Ascending aorta (tissue), 2 donors: ENCODE measurements at regions not wholly inside any gene's neighbourhood (a gene's known extent, or its start where the extent isn't known, plus 50 kb on each side); places are given as distances from the start of the nearest gene placed in this dataset.

Source experiments
- DNase-seq, 2 donors: peaks; one replicate each; pipeline ENCODE4 v3.0.0-alpha.2; 2019; ENCODE audit warnings: low spot score in 2 of 2
- H3K27ac ChIP-seq, 2 donors: fragments of 200-600 bp; sonication (generic); one replicate each; pipeline ENCODE4 v1.5.1; 2016 to 2017; ENCODE audit warnings: mild to moderate bottlenecking in 1 of 2
- H3K27me3 ChIP-seq: fragments of 200-600 bp; sonication (generic); one replicate; pipeline ENCODE4 v1.5.1; 2017
- H3K36me3 ChIP-seq, 2 donors: fragments of 200-600 bp; sonication (generic); one replicate each; pipeline ENCODE4 v1.5.1; 2016
- H3K4me1 ChIP-seq, 2 donors: fragments of 200-600 bp; sonication (generic); one replicate each; pipeline ENCODE4 v1.5.1; 2016 to 2017; ENCODE audit warnings: mild to moderate bottlenecking in 1 of 2
- H3K4me3 ChIP-seq, 2 donors: fragments of 200-600 bp; sonication (generic); one replicate each; pipeline ENCODE4 v1.5.1; 2016 to 2017; ENCODE audit warnings: mild to moderate bottlenecking in 1 of 2
- H3K9me3 ChIP-seq, 2 donors: fragments of 200-600 bp; sonication (generic); one replicate each; pipeline ENCODE4 v1.5.1; 2016
- CTCF ChIP-seq, 3 experiments: fragments of 200-600 bp in 2 of 3; fragments of 450-650 bp in 1 of 3; sonication (generic) in 2 of 3; IDR thresholded peaks; one replicate each; pipeline ENCODE4 v1.5.1; 2016 to 2019; ENCODE audit warnings: antibody characterized with exemption in 3 of 3, mild to moderate bottlenecking in 1 of 3, moderate library complexity in 1 of 3
- intact Hi-C: fragments of 100-400 bp; cut with DNase I; formaldehyde crosslinking; loops from one replicate; pipeline ENCODE4 v1.15.1; 2023

- H3K4me3 ChIP-seq: no peak overlapping the region
- no peak for DNase-seq
- no peaks in the 10 kb centered on the region for H3K27me3 ChIP-seq
- no peaks in the 10 kb centered on the region for H3K4me1 ChIP-seq
- no peaks in the 10 kb centered on the region for H3K36me3 ChIP-seq
- intact Hi-C loops: no loop called here
- TF ChIP-seq CTCF (IDR thresholded peaks at IDR 0.05): no peak
- no peaks in the 10 kb centered on the region for H3K9me3 ChIP-seq
- no peak overlapping the region for H3K27ac ChIP-seq
Measured at GRCh38 chr4:135281230-135281629, 1079.6 kb upstream of the PABPC4L start.

- Histone ChIP-seq H3K4me3 (no peak overlapping the region), H3K27me3 (no peaks in the 10 kb centered on the region), H3K27ac (no peak overlapping the region), H3K36me3 (no peaks in the 10 kb centered on the region), H3K4me1 (no peaks in the 10 kb centered on the region), H3K9me3 (no peaks in the 10 kb centered on the region)
- intact Hi-C loops: no loop called here
- no peak for DNase-seq
- no peak for TF ChIP-seq CTCF (IDR thresholded peaks at IDR 0.05)
Measured at GRCh38 chr4:135277980-135278315, 1076.4 kb upstream of the PABPC4L start.

GRCh38 chr4:135277068-135277979 is 1075.7 kb upstream of the PABPC4L start:
- no peaks in the 10 kb centered on the region for H3K4me1 ChIP-seq
- H3K36me3 ChIP-seq: no peaks in the 10 kb centered on the region
- H3K27me3 ChIP-seq: no peaks in the 10 kb centered on the region
- no peak overlapping the region for H3K27ac ChIP-seq
- no peaks in the 10 kb centered on the region for H3K9me3 ChIP-seq
- no peak for TF ChIP-seq CTCF (IDR thresholded peaks at IDR 0.05)
- intact Hi-C loops: no loop called here
- H3K4me3 ChIP-seq: no peak overlapping the region
- DNase-seq: no peak

GRCh38 chr4:135274416-135274815 is 1072.8 kb upstream of the PABPC4L start:
- Histone ChIP-seq H3K36me3 (no peaks in the 10 kb centered on the region), H3K4me3 (no peak overlapping the region), H3K27ac (no peak overlapping the region), H3K27me3 (no peaks in the 10 kb centered on the region), H3K9me3 (no peaks in the 10 kb centered on the region), H3K4me1 (no peaks in the 10 kb centered on the region)
- intact Hi-C loops: no loop called here
- TF ChIP-seq CTCF (IDR thresholded peaks at IDR 0.05): no peak
- no peak for DNase-seq

GRCh38 chr4:135269125-135269890 is 1067.7 kb upstream of the PABPC4L start:
- Histone ChIP-seq H3K27ac (no peak overlapping the region), H3K4me1 (no peaks in the 10 kb centered on the region), H3K27me3 (no peaks in the 10 kb centered on the region), H3K36me3 (no peaks in the 10 kb centered on the region), H3K4me3 (no peak overlapping the region), H3K9me3 (no peaks in the 10 kb centered on the region)
- no peak for TF ChIP-seq CTCF (IDR thresholded peaks at IDR 0.05)
- intact Hi-C loops: no loop called here
- DNase-seq: no peak
